ENCODE measurements at regions not wholly inside any gene's neighbourhood (a gene's known extent, or its start where the extent isn't known, plus 50 kb on each side); places are given as distances from the start of the nearest gene placed in this dataset.

GRCh38 chr4:35939751-35940150 is 304.6 kb downstream of the ARAP2 start:
- TF ChIP-seq CTCF (IDR thresholded peaks at IDR 0.05): no peak
- no peak for TF ChIP-seq POLR2A (IDR thresholded peaks at IDR 0.05)
- TF ChIP-seq EP300 (IDR thresholded peaks at IDR 0.05): no peak
